Keratinocyte (primary cell): ENCODE measurements at regions not wholly inside any gene's neighbourhood (a gene's known extent, or its start where the extent isn't known, plus 50 kb on each side); places are given as distances from the start of the nearest gene placed in this dataset.

Source experiments
- DNase-seq: peaks from one replicate; pipeline ENCODE4 v3.0.0-alpha.2; 2011; ENCODE audit warnings: low read depth, missing footprints, low spot score
- FAIRE-seq: peaks from 2 replicates; lab custom pipeline; 2011; peaks lifted over from hg19 to GRCh38; lab: Jason Lieb, UNC
- H2AFZ ChIP-seq: 2 replicates; pipeline ENCODE4 v1.6.0; 2012; ENCODE audit warnings: low read length, control low read depth, inconsistent platforms; ENCODE audit not compliant: control insufficient read depth
- H3K27ac ChIP-seq: 2 replicates; pipeline ENCODE4 v1.5.1; 2011; ENCODE audit warnings: low read length; ENCODE audit not compliant: control insufficient read depth, insufficient read depth
- H3K27me3 ChIP-seq: 3 replicates; pipeline ENCODE4 v1.6.0; 2011; ENCODE audit warnings: low read length; ENCODE audit not compliant: control insufficient read depth, insufficient read depth; ENCODE audit errors: extremely low read depth
- H3K36me3 ChIP-seq, 2 experiments: 2 replicates in 1 of 2; 3 replicates in 1 of 2; pipeline ENCODE4 v1.5.1; 2011; ENCODE audit warnings: low read length in 2 of 2, mild to moderate bottlenecking in 1 of 2; ENCODE audit not compliant: control insufficient read depth in 2 of 2, insufficient read depth in 2 of 2; ENCODE audit errors: extremely low read depth in 1 of 2
- H3K4me1 ChIP-seq: 3 replicates; pipeline ENCODE4 v1.5.1; 2011; ENCODE audit warnings: low read length; ENCODE audit not compliant: control insufficient read depth, insufficient read depth; ENCODE audit errors: extremely low read depth
- H3K4me2 ChIP-seq: 3 replicates; pipeline ENCODE4 v1.6.0; 2011; ENCODE audit warnings: low read depth, low read length; ENCODE audit not compliant: control insufficient read depth, insufficient read depth; ENCODE audit errors: extremely low read depth
- H3K4me3 ChIP-seq, 3 experiments: fragments of 200-600 bp in 1 of 3; sonication (generic) in 1 of 3; 2 replicates in 2 of 3; 3 replicates in 1 of 3; pipeline ENCODE4 v1.5.1; 2011 to 2016; ENCODE audit warnings: low read length in 3 of 3, mild to moderate bottlenecking in 3 of 3, control low read depth in 2 of 3, inconsistent platforms in 1 of 3, low read depth in 1 of 3, mixed read lengths in 1 of 3, mixed run types in 1 of 3, moderate library complexity in 1 of 3; ENCODE audit not compliant: control insufficient read depth in 2 of 3, insufficient read depth in 2 of 3; ENCODE audit errors: extremely low read depth in 1 of 3
- H3K79me2 ChIP-seq: 2 replicates; pipeline ENCODE4 v1.6.0; 2012; ENCODE audit warnings: low read length; ENCODE audit not compliant: control insufficient read depth, insufficient read depth
- H3K9ac ChIP-seq: 3 replicates; pipeline ENCODE4 v1.6.0; 2011; ENCODE audit warnings: low read length; ENCODE audit not compliant: control insufficient read depth, insufficient read depth; ENCODE audit errors: extremely low read depth
- H3K9me1 ChIP-seq: 3 replicates; pipeline ENCODE4 v1.6.0; 2011; ENCODE audit warnings: low read length; ENCODE audit not compliant: control insufficient read depth, insufficient read depth; ENCODE audit errors: extremely low read depth
- H3K9me3 ChIP-seq: 2 replicates; pipeline ENCODE4 v1.5.1; 2012; ENCODE audit warnings: low read depth, low read length; ENCODE audit not compliant: control insufficient read depth
- H4K20me1 ChIP-seq: 3 replicates; pipeline ENCODE4 v1.6.0; 2011; ENCODE audit warnings: low read length; ENCODE audit not compliant: control insufficient read depth, insufficient read depth; ENCODE audit errors: extremely low read depth
- CTCF ChIP-seq, 3 experiments: IDR thresholded peaks in 1 of 3; conservative IDR thresholded peaks in 1 of 3; optimal IDR thresholded peaks in 1 of 3; 2 replicates in 2 of 3; 3 replicates in 1 of 3; pipeline versions ENCODE3 to v1.5.1; 2011; ENCODE audit warnings: low read length in 3 of 3, mild to moderate bottlenecking in 3 of 3, moderate library complexity in 2 of 3, control low read depth in 1 of 3, inconsistent platforms in 1 of 3; ENCODE audit not compliant: insufficient read depth in 2 of 3; ENCODE audit errors: extremely low read depth in 1 of 3
- EZH2 ChIP-seq: IDR thresholded peaks from one replicate; pipeline ENCODE4 v1.6.1; 2012; ENCODE audit warnings: inconsistent platforms, mild to moderate bottlenecking, low read length, moderate library complexity
- dilution Hi-C: fragments of 300-500 bp; cut with MboI; formaldehyde crosslinking; loops from one replicate; pipeline ENCODE4 v1.7.0; 2020; ENCODE audit warnings: low sequenced_read_pairs; ENCODE audit not compliant: extremely low pct_ligation_motif_present

- DNase-seq (no peak), FAIRE-seq (no peak)
- Histone ChIP-seq H4K20me1 (no peaks in the 10 kb centered on the region), H3K9me3 (no peaks in the 10 kb centered on the region), H3K27me3 (no peaks in the 10 kb centered on the region), H3K4me2 (no peak overlapping the region), H3K4me3 (no peak overlapping the region), H3K9me1 (no peaks in the 10 kb centered on the region), H3K36me3 (no peaks in the 10 kb centered on the region), H3K79me2 (no peaks in the 10 kb centered on the region), H2AFZ (no peak overlapping the region), H3K9ac (no peak overlapping the region), H3K4me1 (no peaks in the 10 kb centered on the region), H3K27ac (no peak overlapping the region)
- dilution Hi-C loops: no loop called here
- TF ChIP-seq EZH2: no peak
- no peak for TF ChIP-seq CTCF (optimal IDR thresholded peaks at IDR 0.05 in 1 of 3, IDR thresholded peaks at IDR 0.05 in 1 of 3, conservative IDR thresholded peaks at IDR 0.05 in 1 of 3; ENCODE audit: extremely low read depth in 1 of 3, insufficient read depth in 2 of 3, low read length in 3 of 3)
Observed at GRCh38 chr4:119688446-119688845, 59.8 kb upstream of the PDE5A start.

GRCh38 chr4:119684463-119684862 lies 55.9 kb upstream of the PDE5A start:
- Histone ChIP-seq H3K9me1 (no peaks in the 10 kb centered on the region), H3K27me3 (no peaks in the 10 kb centered on the region), H2AFZ (no peak overlapping the region), H3K4me3 (no peak overlapping the region), H3K9ac (no peak overlapping the region), H3K36me3 (no peaks in the 10 kb centered on the region), H4K20me1 (no peaks in the 10 kb centered on the region), H3K4me2 (no peak overlapping the region), H3K79me2 (no peaks in the 10 kb centered on the region), H3K27ac (no peak overlapping the region), H3K9me3 (no peaks in the 10 kb centered on the region), H3K4me1 (no peaks in the 10 kb centered on the region)
- dilution Hi-C loops: no loop called here
- no peak for DNase-seq
- TF ChIP-seq EZH2 (no peak), CTCF (optimal IDR thresholded peaks at IDR 0.05 in 1 of 3, IDR thresholded peaks at IDR 0.05 in 1 of 3, conservative IDR thresholded peaks at IDR 0.05 in 1 of 3; ENCODE audit: extremely low read depth in 1 of 3, insufficient read depth in 2 of 3, low read length in 3 of 3) (no peak)
- no peak for FAIRE-seq
